Stomach (tissue), 4 donors: ENCODE measurements at regions not wholly inside any gene's neighbourhood (a gene's known extent, or its start where the extent isn't known, plus 50 kb on each side); places are given as distances from the start of the nearest gene placed in this dataset.

Experiments
- EP300 ChIP-seq: sonication (generic); formaldehyde crosslinking; IDR thresholded peaks from one replicate; pipeline ENCODE4 v1.6.1; 2017; ENCODE audit warnings: antibody characterized with exemption
- POLR2A ChIP-seq, 4 donors: fragments of 450-650 bp; IDR thresholded peaks; one replicate each; pipeline ENCODE4 v1.6.1; 2016; ENCODE audit warnings: antibody characterized with exemption in 4 of 4, control low read depth in 2 of 4, mild to moderate bottlenecking in 1 of 4, moderate library complexity in 1 of 4
- POLR2AphosphoS5 ChIP-seq, 3 donors: sonication (generic); formaldehyde crosslinking; IDR thresholded peaks; one replicate each; pipeline ENCODE4 v1.6.1; 2016; ENCODE audit warnings: antibody characterized with exemption in 3 of 3
- TF ChIP-seq, protein P1 (sequence below), 7 experiments: fragments of 450-650 bp in 4 of 7; fragments of 200-600 bp in 3 of 7; sonication (generic) in 3 of 7; IDR thresholded peaks; one replicate each; pipeline ENCODE4 v1.5.1; 2016 to 2019; ENCODE audit warnings: antibody characterized with exemption in 7 of 7, control low read depth in 2 of 7, mild to moderate bottlenecking in 1 of 7

DNA sequence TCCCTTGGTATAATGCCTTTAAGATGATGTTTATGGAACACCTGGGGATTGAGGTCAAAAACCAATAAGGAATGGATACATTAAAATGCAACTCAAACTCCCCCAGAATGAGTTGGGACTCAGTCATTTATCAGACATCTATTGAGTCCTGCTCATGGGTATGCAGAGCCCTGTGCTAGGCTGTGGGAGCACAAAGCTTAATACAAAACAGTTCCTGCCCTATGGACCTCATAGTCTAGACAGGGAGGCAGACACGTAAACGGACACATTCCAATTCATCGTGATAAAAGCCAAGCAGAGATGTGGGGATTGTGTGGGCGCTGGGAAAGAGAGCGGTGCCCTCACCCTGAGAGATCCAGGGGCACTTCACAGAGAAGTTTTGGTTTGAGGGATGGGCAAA is 181.7 kb downstream of the PTEN start:
- no peak for TF ChIP-seq POLR2A (IDR thresholded peaks at IDR 0.05)
- TF ChIP-seq, protein P1, sequence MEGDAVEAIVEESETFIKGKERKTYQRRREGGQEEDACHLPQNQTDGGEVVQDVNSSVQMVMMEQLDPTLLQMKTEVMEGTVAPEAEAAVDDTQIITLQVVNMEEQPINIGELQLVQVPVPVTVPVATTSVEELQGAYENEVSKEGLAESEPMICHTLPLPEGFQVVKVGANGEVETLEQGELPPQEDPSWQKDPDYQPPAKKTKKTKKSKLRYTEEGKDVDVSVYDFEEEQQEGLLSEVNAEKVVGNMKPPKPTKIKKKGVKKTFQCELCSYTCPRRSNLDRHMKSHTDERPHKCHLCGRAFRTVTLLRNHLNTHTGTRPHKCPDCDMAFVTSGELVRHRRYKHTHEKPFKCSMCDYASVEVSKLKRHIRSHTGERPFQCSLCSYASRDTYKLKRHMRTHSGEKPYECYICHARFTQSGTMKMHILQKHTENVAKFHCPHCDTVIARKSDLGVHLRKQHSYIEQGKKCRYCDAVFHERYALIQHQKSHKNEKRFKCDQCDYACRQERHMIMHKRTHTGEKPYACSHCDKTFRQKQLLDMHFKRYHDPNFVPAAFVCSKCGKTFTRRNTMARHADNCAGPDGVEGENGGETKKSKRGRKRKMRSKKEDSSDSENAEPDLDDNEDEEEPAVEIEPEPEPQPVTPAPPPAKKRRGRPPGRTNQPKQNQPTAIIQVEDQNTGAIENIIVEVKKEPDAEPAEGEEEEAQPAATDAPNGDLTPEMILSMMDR (IDR thresholded peaks at IDR 0.05), result no peak
- TF ChIP-seq POLR2AphosphoS5 (IDR thresholded peaks at IDR 0.05), result no peak
- TF ChIP-seq EP300, result no peak
